ENCODE measurements at regions not wholly inside any gene's neighbourhood (a gene's known extent, or its start where the extent isn't known, plus 50 kb on each side); places are given as distances from the start of the nearest gene placed in this dataset.

DNA sequence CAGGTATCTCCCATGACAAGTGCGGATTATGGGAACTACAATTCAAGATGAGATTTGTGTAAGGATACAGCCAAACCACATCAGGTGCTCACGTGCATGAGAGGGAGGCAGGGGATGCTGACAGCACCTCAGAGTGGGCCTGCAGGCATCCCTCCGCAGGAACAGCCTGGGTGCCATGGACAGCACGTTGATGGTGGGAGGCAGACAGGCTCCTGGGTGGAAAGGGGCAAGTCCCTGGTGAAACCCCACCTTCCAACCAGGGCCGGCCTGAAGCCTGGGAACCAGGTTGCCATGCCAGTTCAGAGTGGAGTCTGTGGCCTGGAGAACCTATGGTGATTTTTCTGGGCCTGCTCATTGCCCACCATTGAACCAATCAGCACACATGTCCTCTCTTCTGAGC, 1469.6 kb downstream of the PCDH7 start:
- Histone ChIP-seq H3K56ac (ENCODE audit: insufficient read length, low read depth, low read length) (no peak overlapping the region), H2BK20ac (ENCODE audit: low read depth, low read length, poor library complexity, severe bottlenecking) (no peak overlapping the region), H4K5ac (ENCODE audit: insufficient read length, low read depth, low read length) (no peak overlapping the region), H2AK5ac (ENCODE audit: insufficient read length, low read length) (no peak overlapping the region), H3K23me2 (ENCODE audit: insufficient read length, low read depth, low read length, poor library complexity, severe bottlenecking) (no peaks in the 10 kb centered on the region), H2BK120ac (ENCODE audit: low read depth, low read length, poor library complexity, severe bottlenecking) (no peak overlapping the region), H3K27me3 (ENCODE audit: insufficient read depth, low read length) (no peaks in the 10 kb centered on the region), H3K9ac (ENCODE audit: extremely low read depth, insufficient read length, low read length) (no peak overlapping the region), H2BK15ac (ENCODE audit: low read depth, low read length) (no peak overlapping the region), H4K20me1 (ENCODE audit: control insufficient read depth, insufficient read depth, insufficient read length) (no peaks in the 10 kb centered on the region), H3K27ac (ENCODE audit: insufficient read length, low read depth, low read length) (no peak overlapping the region), H3K23ac (ENCODE audit: insufficient read length, low read depth, low read length) (no peak overlapping the region), H4K8ac (replicated peaks; ENCODE audit: insufficient read length, low read depth, low read length) (no peak overlapping the region), H3K14ac (ENCODE audit: insufficient read depth, low read length) (no peak overlapping the region), H2BK5ac (ENCODE audit: insufficient read length, low read length) (no peak overlapping the region), H3K9me3 (ENCODE audit: control insufficient read depth, low read depth, low read length) (no peaks in the 10 kb centered on the region), H2BK12ac (ENCODE audit: insufficient read length, low read depth, low read length) (no peak overlapping the region), H3K79me1 (ENCODE audit: insufficient read depth, low read depth, low read length, poor library complexity, severe bottlenecking) (no peaks in the 10 kb centered on the region), H3T11ph (ENCODE audit: low read length) (no peak overlapping the region), H3K18ac (ENCODE audit: insufficient read length, low read depth, low read length) (no peak overlapping the region), H2AFZ (ENCODE audit: low read length) (no peak overlapping the region), H4K91ac (ENCODE audit: insufficient read length, low read depth, low read length) (no peak overlapping the region), H3K4me1 (ENCODE audit: insufficient read depth, low read length) (no peaks in the 10 kb centered on the region), H3K4me2 (ENCODE audit: insufficient read depth, insufficient read length, low read length) (no peak overlapping the region), H3K79me2 (ENCODE audit: insufficient read depth, low read length) (no peaks in the 10 kb centered on the region), H3K4ac (ENCODE audit: low read depth, low read length) (no peak overlapping the region)
- TF ChIP-seq, protein P1, sequence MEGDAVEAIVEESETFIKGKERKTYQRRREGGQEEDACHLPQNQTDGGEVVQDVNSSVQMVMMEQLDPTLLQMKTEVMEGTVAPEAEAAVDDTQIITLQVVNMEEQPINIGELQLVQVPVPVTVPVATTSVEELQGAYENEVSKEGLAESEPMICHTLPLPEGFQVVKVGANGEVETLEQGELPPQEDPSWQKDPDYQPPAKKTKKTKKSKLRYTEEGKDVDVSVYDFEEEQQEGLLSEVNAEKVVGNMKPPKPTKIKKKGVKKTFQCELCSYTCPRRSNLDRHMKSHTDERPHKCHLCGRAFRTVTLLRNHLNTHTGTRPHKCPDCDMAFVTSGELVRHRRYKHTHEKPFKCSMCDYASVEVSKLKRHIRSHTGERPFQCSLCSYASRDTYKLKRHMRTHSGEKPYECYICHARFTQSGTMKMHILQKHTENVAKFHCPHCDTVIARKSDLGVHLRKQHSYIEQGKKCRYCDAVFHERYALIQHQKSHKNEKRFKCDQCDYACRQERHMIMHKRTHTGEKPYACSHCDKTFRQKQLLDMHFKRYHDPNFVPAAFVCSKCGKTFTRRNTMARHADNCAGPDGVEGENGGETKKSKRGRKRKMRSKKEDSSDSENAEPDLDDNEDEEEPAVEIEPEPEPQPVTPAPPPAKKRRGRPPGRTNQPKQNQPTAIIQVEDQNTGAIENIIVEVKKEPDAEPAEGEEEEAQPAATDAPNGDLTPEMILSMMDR (conservative IDR thresholded peaks at IDR 0.05) = no peak
- DNase-seq = no peak
- Mint-ChIP-seq H3K4me1 (no peaks in the 10 kb centered on the region), H3K4me3 (no peak overlapping the region), H3K36me3 (ENCODE audit: insufficient read depth in 1 of 3, low read depth in 3 of 3) (no peaks in the 10 kb centered on the region), H3K9me3 (no peaks in the 10 kb centered on the region; a peak in 1 of 5 replicates), H3K27ac (no peak overlapping the region), H3K27me3 (ENCODE audit: low read depth) (no peaks in the 10 kb centered on the region)
- WGBS (ENCODE audit: extremely low coverage, insufficient read length, low lambda C conversion rate) = no CpG with 5 or more reads among the region's 5 CpGs

Data from H9 (cell line).